ENCODE measurements at regions not wholly inside any gene's neighbourhood (a gene's known extent, or its start where the extent isn't known, plus 50 kb on each side); places are given as distances from the start of the nearest gene placed in this dataset.

- DNase-seq (ENCODE audit: low read depth), result no peak
- no peak overlapping the region for H3K4me3 ChIP-seq (ENCODE audit: low read depth, low read length)
- TF ChIP-seq CTCF (IDR thresholded peaks at IDR 0.05; ENCODE audit: insufficient read depth, low read length), result no peak
These were observed 140.4 kb downstream of the PSAT1 start for GRCh38 chr9:78437296-78437695.

DNA sequence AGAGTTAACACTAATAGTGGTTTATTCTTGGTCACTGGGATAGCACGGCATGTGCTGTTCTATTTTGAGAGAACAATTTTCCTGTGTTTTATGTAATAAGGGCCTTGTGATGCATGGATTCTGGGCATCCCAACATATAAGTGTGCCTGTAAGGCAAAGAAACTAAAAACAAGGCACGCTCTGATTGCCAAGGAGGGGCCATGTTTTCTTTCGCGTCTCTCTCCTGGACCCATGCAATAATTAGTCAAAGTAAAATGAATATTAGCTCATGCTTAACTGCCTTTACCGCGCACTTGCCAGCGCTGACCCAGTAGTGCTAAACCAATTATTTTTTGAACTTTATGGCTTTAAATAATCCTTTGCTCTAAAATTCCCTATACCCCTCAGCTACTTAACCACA is 140.9 kb downstream of the PSAT1 start:
- H3K4me3 ChIP-seq (ENCODE audit: low read depth, low read length), result no peak overlapping the region
- no peak for DNase-seq (ENCODE audit: low read depth)
- no peak for TF ChIP-seq CTCF (IDR thresholded peaks at IDR 0.05; ENCODE audit: insufficient read depth, low read length)

- TF ChIP-seq CTCF (IDR thresholded peaks at IDR 0.05; ENCODE audit: insufficient read depth, low read length), result no peak
- no peak overlapping the region for H3K4me3 ChIP-seq (ENCODE audit: low read depth, low read length)
- no peak for DNase-seq (ENCODE audit: low read depth)
These were observed 141.3 kb downstream of the PSAT1 start for GRCh38 chr9:78438211-78438610.

- no peak for TF ChIP-seq CTCF (IDR thresholded peaks at IDR 0.05; ENCODE audit: insufficient read depth, low read length)
These were observed 141.9 kb downstream of the PSAT1 start for GRCh38 chr9:78438780-78439179.

GRCh38 chr9:78439190-78439865 is 142.4 kb downstream of the PSAT1 start:
- peak; percentile 93 for TF ChIP-seq CTCF (IDR thresholded peaks at IDR 0.05; ENCODE audit: insufficient read depth, low read length)
- peak; percentile 86 for DNase-seq (ENCODE audit: low read depth)
- peak overlapping the region; percentile 39 for H3K4me3 ChIP-seq (ENCODE audit: low read depth, low read length)

More at GRCh38 chr9:78438780-78439179, 141.9 kb downstream of the PSAT1 start:
- DNase-seq (ENCODE audit: low read depth), result no peak
- no peak overlapping the region for H3K4me3 ChIP-seq (ENCODE audit: low read depth, low read length)

- TF ChIP-seq CTCF (IDR thresholded peaks at IDR 0.05; ENCODE audit: insufficient read depth, low read length), result no peak
- no peak for DNase-seq (ENCODE audit: low read depth)
- H3K4me3 ChIP-seq (ENCODE audit: low read depth, low read length), result no peak overlapping the region
These were observed 143.2 kb downstream of the PSAT1 start for GRCh38 chr9:78439866-78440830.

Measured in fibroblast of the aortic adventitia (primary cell).